OCI-LY3 (cell line): ENCODE measurements at regions not wholly inside any gene's neighbourhood (a gene's known extent, or its start where the extent isn't known, plus 50 kb on each side); places are given as distances from the start of the nearest gene placed in this dataset.
A peak's percentile ranks its signal among the peaks of the same experiment; 100 is the strongest.

Source experiments
- H2AFZ ChIP-seq: fragments of 200-600, 300-600 bp; shearing (Covaris generic); 2 replicates; pipeline ENCODE4 v1.6.0; 2014; ENCODE audit warnings: antibody characterized with exemption, low read depth, low read length
- H3K27ac ChIP-seq: fragments of 200-600, 300-600 bp; sonication (generic); 2 replicates; pipeline ENCODE4 v1.5.1; 2014; ENCODE audit warnings: mild to moderate bottlenecking, low read length, moderate library complexity, mixed read lengths
- H3K27me3 ChIP-seq: fragments of 200-600, 300-600 bp; sonication (generic); 2 replicates; pipeline ENCODE4 v1.6.1; 2014; ENCODE audit warnings: low read depth, low read length, mixed read lengths
- H3K36me3 ChIP-seq: fragments of 200-600, 300-600 bp; sonication (generic); replicated peaks from 2 replicates; pipeline ENCODE3; 2014; ENCODE audit warnings: low read depth, low read length, mixed read lengths
- H3K4me1 ChIP-seq: fragments of 300-600, 200-600 bp; sonication (generic); 2 replicates; pipeline ENCODE4 v1.6.1; 2014; ENCODE audit warnings: low read length, mixed read lengths
- H3K4me2 ChIP-seq: fragments of 200-600, 300-600 bp; sonication (generic); 2 replicates; pipeline ENCODE4 v1.6.1; 2014; ENCODE audit warnings: low read length, mixed read lengths
- H3K4me3 ChIP-seq: fragments of 300-600, 200-600 bp; sonication (generic); 2 replicates; pipeline ENCODE4 v1.5.1; 2014; ENCODE audit warnings: antibody characterized with exemption, mild to moderate bottlenecking, low read length, moderate library complexity
- H3K79me2 ChIP-seq: fragments of 300-600, 200-600 bp; shearing (Covaris generic); 2 replicates; pipeline ENCODE4 v1.6.1; 2014; ENCODE audit warnings: mild to moderate bottlenecking, low read length, mixed read lengths
- H3K9ac ChIP-seq: fragments of 300-600, 200-600 bp; shearing (Covaris generic); 2 replicates; pipeline ENCODE4 v1.6.0; 2014; ENCODE audit warnings: mild to moderate bottlenecking, low read length, moderate library complexity
- H3K9me3 ChIP-seq: fragments of 200-600, 300-600 bp; shearing (Covaris generic); 2 replicates; pipeline ENCODE4 v1.6.1; 2014; ENCODE audit warnings: low read length, mixed read lengths; ENCODE audit not compliant: insufficient read depth
- H4K20me1 ChIP-seq: fragments of 200-600, 300-600 bp; sonication (generic); 2 replicates; pipeline ENCODE4 v1.6.1; 2016; ENCODE audit warnings: low read length, mixed read lengths; ENCODE audit not compliant: insufficient read depth
- EZH2phosphoT487 ChIP-seq: fragments of 200-600 bp; shearing (Covaris generic); IDR thresholded peaks from 2 replicates; pipeline ENCODE4 v1.6.1; 2018; ENCODE audit warnings: antibody characterized with exemption, mixed run types, low read depth
- TF ChIP-seq, protein P1 (sequence below): fragments of 200-600, 300-600 bp; sonication (generic); IDR thresholded peaks from 2 replicates; pipeline ENCODE4 v1.5.1; 2014; ENCODE audit warnings: antibody characterized with exemption, low read length, low read depth

DNA sequence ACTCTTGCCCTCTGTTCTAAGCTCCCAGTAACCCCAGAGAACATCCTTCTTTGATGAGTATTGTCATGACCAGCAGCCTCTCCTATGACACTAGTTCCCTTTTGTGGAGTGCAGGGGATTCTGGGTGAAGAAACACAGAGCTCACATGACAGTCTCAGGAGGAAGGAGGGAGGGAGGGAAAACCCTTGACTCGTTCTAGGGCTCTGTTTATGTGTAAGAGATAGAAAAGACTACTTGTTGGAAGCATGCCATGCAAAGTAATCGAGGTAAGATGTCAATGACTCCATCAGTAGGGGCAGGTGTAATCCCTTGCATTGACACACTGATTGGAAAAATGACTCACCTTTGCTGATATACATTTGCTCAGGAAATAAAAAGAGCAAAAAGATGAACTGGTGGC is 190.2 kb upstream of the ELL2 start:
- Histone ChIP-seq H3K27me3 (no peaks in the 10 kb centered on the region), H3K36me3 (no peaks in the 10 kb centered on the region), H3K9ac (no peak overlapping the region), H4K20me1 (no peaks in the 10 kb centered on the region), H3K79me2 (no peaks in the 10 kb centered on the region), H3K4me3 (no peak overlapping the region), H3K4me1 (peaks cover 20% of the 10 kb centered on the region), H3K9me3 (no peaks in the 10 kb centered on the region), H3K27ac (no peak overlapping the region), H3K4me2 (peak overlapping the region; percentile 22), H2AFZ (peak overlapping the region; percentile 63; the same call in 1 of the 2 replicates)
- TF ChIP-seq EZH2phosphoT487, result no peak
- TF ChIP-seq, protein P1, sequence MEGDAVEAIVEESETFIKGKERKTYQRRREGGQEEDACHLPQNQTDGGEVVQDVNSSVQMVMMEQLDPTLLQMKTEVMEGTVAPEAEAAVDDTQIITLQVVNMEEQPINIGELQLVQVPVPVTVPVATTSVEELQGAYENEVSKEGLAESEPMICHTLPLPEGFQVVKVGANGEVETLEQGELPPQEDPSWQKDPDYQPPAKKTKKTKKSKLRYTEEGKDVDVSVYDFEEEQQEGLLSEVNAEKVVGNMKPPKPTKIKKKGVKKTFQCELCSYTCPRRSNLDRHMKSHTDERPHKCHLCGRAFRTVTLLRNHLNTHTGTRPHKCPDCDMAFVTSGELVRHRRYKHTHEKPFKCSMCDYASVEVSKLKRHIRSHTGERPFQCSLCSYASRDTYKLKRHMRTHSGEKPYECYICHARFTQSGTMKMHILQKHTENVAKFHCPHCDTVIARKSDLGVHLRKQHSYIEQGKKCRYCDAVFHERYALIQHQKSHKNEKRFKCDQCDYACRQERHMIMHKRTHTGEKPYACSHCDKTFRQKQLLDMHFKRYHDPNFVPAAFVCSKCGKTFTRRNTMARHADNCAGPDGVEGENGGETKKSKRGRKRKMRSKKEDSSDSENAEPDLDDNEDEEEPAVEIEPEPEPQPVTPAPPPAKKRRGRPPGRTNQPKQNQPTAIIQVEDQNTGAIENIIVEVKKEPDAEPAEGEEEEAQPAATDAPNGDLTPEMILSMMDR, result no peak

DNA sequence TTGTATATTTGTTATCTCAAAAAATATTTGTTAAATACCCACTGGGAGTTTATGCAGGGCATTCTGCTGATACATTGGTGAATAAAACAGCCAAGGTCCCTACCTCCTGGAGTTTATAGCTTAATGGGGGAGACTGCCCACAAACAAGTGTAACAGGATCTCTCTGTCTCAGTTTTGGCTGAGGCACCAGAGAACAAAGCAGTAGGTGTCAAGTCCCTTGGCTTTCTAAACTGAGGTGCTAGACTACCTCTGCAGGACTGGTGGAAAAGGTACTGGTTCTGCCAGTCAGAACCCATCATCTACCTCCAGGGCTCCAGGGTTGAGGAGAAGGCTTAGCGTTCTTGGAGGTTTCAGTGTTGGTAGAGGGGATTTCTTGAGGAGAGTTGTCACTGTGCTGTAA is 188.4 kb upstream of the ELL2 start:
- no peak overlapping the region for H2AFZ ChIP-seq
- no peak overlapping the region for H3K4me2 ChIP-seq
- no peaks in the 10 kb centered on the region for H4K20me1 ChIP-seq
- no peak overlapping the region for H3K9ac ChIP-seq
- H3K9me3 ChIP-seq, result no peaks in the 10 kb centered on the region
- H3K79me2 ChIP-seq, result no peaks in the 10 kb centered on the region
- TF ChIP-seq EZH2phosphoT487, result no peak
- TF ChIP-seq, protein P1, result no peak
- H3K27ac ChIP-seq, result no peak overlapping the region
- H3K27me3 ChIP-seq, result no peaks in the 10 kb centered on the region
- H3K36me3 ChIP-seq, result no peaks in the 10 kb centered on the region
- no peak overlapping the region for H3K4me3 ChIP-seq
- H3K4me1 ChIP-seq, result peaks cover 31% of the 10 kb centered on the region

DNA sequence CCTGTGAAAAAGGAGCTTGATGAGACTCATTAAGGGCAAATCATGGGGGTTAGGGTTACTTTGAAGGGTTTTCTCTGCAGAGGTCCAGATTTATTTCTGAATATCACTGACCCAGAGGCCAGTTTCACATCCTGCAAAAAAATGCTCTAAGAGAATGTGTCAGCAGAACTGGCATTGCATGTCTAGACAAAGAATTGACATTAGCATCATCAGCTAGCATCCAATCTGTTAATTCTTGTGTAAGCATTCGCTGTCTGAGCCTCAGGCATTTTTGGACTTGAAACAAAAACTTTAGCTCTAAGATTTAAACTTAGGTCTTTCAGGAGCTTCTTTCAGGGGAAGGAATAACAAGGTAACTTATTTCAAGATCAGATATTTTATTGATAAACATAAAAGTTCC is 187.9 kb upstream of the ELL2 start:
- Histone ChIP-seq H3K4me1 (peaks cover 31% of the 10 kb centered on the region), H3K9me3 (no peaks in the 10 kb centered on the region), H3K27ac (no peak overlapping the region), H4K20me1 (no peaks in the 10 kb centered on the region), H3K27me3 (no peaks in the 10 kb centered on the region), H3K4me3 (no peak overlapping the region), H3K79me2 (no peaks in the 10 kb centered on the region), H2AFZ (no peak overlapping the region), H3K9ac (no peak overlapping the region), H3K36me3 (no peaks in the 10 kb centered on the region), H3K4me2 (no peak overlapping the region)
- no peak for TF ChIP-seq EZH2phosphoT487
- TF ChIP-seq, protein P1, result no peak

DNA sequence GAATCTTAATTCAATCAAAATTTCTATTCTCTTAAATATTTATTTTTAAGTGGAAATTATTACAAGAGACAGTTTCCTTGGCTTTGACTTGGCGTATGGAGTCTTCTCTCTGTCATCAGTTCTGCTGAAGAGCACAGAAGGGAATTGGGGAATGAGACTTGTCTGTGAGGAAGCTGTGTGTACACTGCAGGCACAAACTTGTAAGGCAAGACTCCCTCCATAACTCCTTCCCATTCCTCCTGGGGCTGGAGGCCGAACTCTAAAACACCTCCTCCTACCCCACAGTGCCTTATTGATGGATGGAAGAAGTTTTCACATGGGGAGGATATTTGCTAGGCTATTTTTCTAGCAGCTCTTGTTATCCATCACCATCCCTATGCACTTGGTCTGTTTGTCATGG is 187.4 kb upstream of the ELL2 start:
- Histone ChIP-seq H3K4me3 (no peak overlapping the region), H3K27ac (no peak overlapping the region), H2AFZ (no peak overlapping the region), H4K20me1 (no peaks in the 10 kb centered on the region), H3K36me3 (no peaks in the 10 kb centered on the region), H3K27me3 (no peaks in the 10 kb centered on the region), H3K9me3 (no peaks in the 10 kb centered on the region), H3K4me2 (no peak overlapping the region), H3K79me2 (no peaks in the 10 kb centered on the region), H3K4me1 (peaks cover 31% of the 10 kb centered on the region), H3K9ac (no peak overlapping the region)
- no peak for TF ChIP-seq EZH2phosphoT487
- TF ChIP-seq, protein P1, result no peak
